H9 (cell line): ENCODE measurements at regions not wholly inside any gene's neighbourhood (a gene's known extent, or its start where the extent isn't known, plus 50 kb on each side); places are given as distances from the start of the nearest gene placed in this dataset.

Experiments used
- DNase-seq: peaks from one replicate; pipeline ENCODE4 v3.0.0-alpha.2; 2017
- H2AFZ ChIP-seq: one replicate; pipeline ENCODE4 v1.6.1; 2013; ENCODE audit warnings: mild to moderate bottlenecking, low read length, control low read depth, moderate library complexity
- H2AK5ac ChIP-seq: 2 replicates; pipeline ENCODE4 v1.6.1; 2013; ENCODE audit warnings: low read length, control low read depth, mixed read lengths; ENCODE audit not compliant: insufficient read length
- H2BK120ac ChIP-seq: one replicate; pipeline ENCODE4 v1.6.1; 2013; ENCODE audit warnings: low read depth, mild to moderate bottlenecking, low read length, control low read depth, inconsistent platforms; ENCODE audit not compliant: poor library complexity, severe bottlenecking
- H2BK12ac ChIP-seq: 2 replicates; pipeline ENCODE4 v1.6.1; 2013; ENCODE audit warnings: low read length, control low read depth, mixed read lengths, low read depth; ENCODE audit not compliant: insufficient read length
- H2BK15ac ChIP-seq: 2 replicates; pipeline ENCODE4 v1.6.1; 2013; ENCODE audit warnings: low read depth, low read length, control low read depth
- H2BK20ac ChIP-seq: one replicate; pipeline ENCODE4 v1.6.1; 2013; ENCODE audit warnings: low read depth, mild to moderate bottlenecking, low read length, control low read depth, inconsistent platforms; ENCODE audit not compliant: poor library complexity, severe bottlenecking
- H2BK5ac ChIP-seq: 2 replicates; pipeline ENCODE4 v1.6.1; 2013; ENCODE audit warnings: low read length, control low read depth, mixed read lengths; ENCODE audit not compliant: insufficient read length
- H3K14ac ChIP-seq: 2 replicates; pipeline ENCODE4 v1.6.1; 2013; ENCODE audit warnings: low read length, control low read depth; ENCODE audit not compliant: insufficient read depth
- H3K18ac ChIP-seq: 2 replicates; pipeline ENCODE4 v1.6.1; 2013; ENCODE audit warnings: low read depth, mild to moderate bottlenecking, mixed read lengths, low read length, control low read depth; ENCODE audit not compliant: insufficient read length
- H3K23ac ChIP-seq: 2 replicates; pipeline ENCODE4 v1.6.1; 2013; ENCODE audit warnings: low read length, control low read depth, mixed read lengths, low read depth; ENCODE audit not compliant: insufficient read length
- H3K23me2 ChIP-seq: 2 replicates; pipeline ENCODE4 v1.6.1; 2013; ENCODE audit warnings: low read depth, mild to moderate bottlenecking, mixed read lengths, low read length, control low read depth; ENCODE audit not compliant: insufficient read length, poor library complexity, severe bottlenecking
- H3K27ac ChIP-seq: 2 replicates; pipeline ENCODE4 v1.5.1; 2013; ENCODE audit warnings: low read length, control low read depth, mixed read lengths, low read depth; ENCODE audit not compliant: insufficient read length
- H3K27me3 ChIP-seq: 2 replicates; pipeline ENCODE4 v1.6.1; 2013; ENCODE audit warnings: low read length, control low read depth, inconsistent platforms; ENCODE audit not compliant: insufficient read depth
- H3K4ac ChIP-seq: 2 replicates; pipeline ENCODE4 v1.6.1; 2013; ENCODE audit warnings: low read depth, mild to moderate bottlenecking, control low read depth, inconsistent platforms, low read length, moderate library complexity
- H3K4me1 ChIP-seq: 2 replicates; pipeline ENCODE4 v1.6.1; 2013; ENCODE audit warnings: low read length, control low read depth, inconsistent platforms; ENCODE audit not compliant: insufficient read depth
- H3K4me2 ChIP-seq: 2 replicates; pipeline ENCODE4 v1.6.1; 2013; ENCODE audit warnings: low read length, control low read depth, mixed read lengths; ENCODE audit not compliant: insufficient read length, insufficient read depth
- H3K56ac ChIP-seq: 2 replicates; pipeline ENCODE4 v1.6.1; 2013; ENCODE audit warnings: low read depth, mild to moderate bottlenecking, mixed read lengths, low read length, control low read depth; ENCODE audit not compliant: insufficient read length
- H3K79me1 ChIP-seq: 2 replicates; pipeline ENCODE4 v1.6.1; 2013; ENCODE audit warnings: low read depth, mild to moderate bottlenecking, moderate library complexity, low read length, control low read depth, inconsistent platforms; ENCODE audit not compliant: insufficient read depth, poor library complexity, severe bottlenecking
- H3K79me2 ChIP-seq: 2 replicates; pipeline ENCODE4 v1.6.1; 2013; ENCODE audit warnings: low read length, control low read depth, inconsistent platforms; ENCODE audit not compliant: insufficient read depth
- H3K9ac ChIP-seq: 2 replicates; pipeline ENCODE4 v1.6.1; 2013; ENCODE audit warnings: low read length, control low read depth, mixed read lengths; ENCODE audit not compliant: insufficient read length; ENCODE audit errors: extremely low read depth
- H3K9me3 ChIP-seq: one replicate; pipeline ENCODE4 v1.6.1; 2013; ENCODE audit warnings: low read depth, low read length, inconsistent platforms; ENCODE audit not compliant: control insufficient read depth
- H3T11ph ChIP-seq: one replicate; pipeline ENCODE4 v1.6.1; 2013; ENCODE audit warnings: mild to moderate bottlenecking, low read length, control low read depth, inconsistent platforms
- H4K20me1 ChIP-seq: one replicate; pipeline ENCODE4 v1.6.1; 2013; ENCODE audit not compliant: control insufficient read depth, insufficient read length, insufficient read depth
- H4K5ac ChIP-seq: 2 replicates; pipeline ENCODE4 v1.6.1; 2013; ENCODE audit warnings: low read depth, mild to moderate bottlenecking, mixed read lengths, low read length, control low read depth; ENCODE audit not compliant: insufficient read length
- H4K8ac ChIP-seq: replicated peaks from 2 replicates; pipeline ENCODE4 v1.6.1; 2013; ENCODE audit warnings: low read length, control low read depth, mixed read lengths, low read depth; ENCODE audit not compliant: insufficient read length
- H4K91ac ChIP-seq: 2 replicates; pipeline ENCODE4 v1.6.1; 2013; ENCODE audit warnings: low read depth, mild to moderate bottlenecking, moderate library complexity, mixed read lengths, low read length, control low read depth; ENCODE audit not compliant: insufficient read length
- H3K27ac Mint-ChIP-seq, 3 experiments: 2 replicates in 2 of 3; 3 replicates in 1 of 3; pipeline ENCODE4 v1.8.0; 2020 to 2021; ENCODE audit warnings: mixed read lengths in 3 of 3, mild to moderate bottlenecking in 1 of 3, moderate library complexity in 1 of 3
- H3K27me3 Mint-ChIP-seq: 2 replicates; pipeline ENCODE4 v1.8.0; 2021; ENCODE audit warnings: low read depth, mild to moderate bottlenecking, moderate library complexity, mixed read lengths
- H3K36me3 Mint-ChIP-seq, 3 experiments: 2 replicates in 2 of 3; 3 replicates in 1 of 3; pipeline ENCODE4 v1.8.0; 2020 to 2021; ENCODE audit warnings: low read depth in 3 of 3, mixed read lengths in 3 of 3; ENCODE audit not compliant: insufficient read depth in 1 of 3
- H3K4me1 Mint-ChIP-seq, 2 experiments: 2 replicates each; pipeline ENCODE4 v1.8.0; 2020; ENCODE audit warnings: mixed read lengths in 2 of 2
- H3K4me3 Mint-ChIP-seq, 2 experiments: 2 replicates in 1 of 2; 3 replicates in 1 of 2; pipeline ENCODE4 v1.8.0; 2020 to 2021; ENCODE audit warnings: mild to moderate bottlenecking in 2 of 2, mixed read lengths in 2 of 2, moderate library complexity in 1 of 2
- H3K9me3 Mint-ChIP-seq, 2 experiments: 2 replicates in 1 of 2; 3 replicates in 1 of 2; pipeline ENCODE4 v1.8.0; 2020; ENCODE audit warnings: mild to moderate bottlenecking in 2 of 2, mixed read lengths in 2 of 2, moderate library complexity in 1 of 2
- CTCF ChIP-seq: fragments of 200-600 bp; sonication (generic); conservative IDR thresholded peaks from 3 replicates; pipeline ENCODE4 v1.8.0; 2021; ENCODE audit warnings: antibody characterized with exemption, mild to moderate bottlenecking
- WGBS: extraction: QIAGEN DNeasy Blood & Tissue Kit; methylation state at CpG from one replicate; pipeline ENCODE4 v1.1.7; 2013; ENCODE audit warnings: missing lambda C conversion rate, low lambda C conversion rate, mixed read lengths; ENCODE audit not compliant: insufficient read length; ENCODE audit errors: extremely low coverage; 5-methylcytosine and 5-hydroxymethylcytosine counted together

GRCh38 chr17:54793271-54793670 is 107.4 kb upstream of the TOM1L1 start:
- no peaks in the 10 kb centered on the region for H3K27me3 ChIP-seq
- H4K20me1 ChIP-seq: no peaks in the 10 kb centered on the region
- no peaks in the 10 kb centered on the region for H3K79me2 ChIP-seq
- H2BK15ac ChIP-seq: no peak overlapping the region
- H3K56ac ChIP-seq: no peak overlapping the region
- no peak overlapping the region for H3K4me2 ChIP-seq
- TF ChIP-seq CTCF: no peak
- Mint-ChIP-seq H3K27ac (no peak overlapping the region), H3K4me1 (no peaks in the 10 kb centered on the region), H3K27me3 (no peaks in the 10 kb centered on the region), H3K4me3 (no peak overlapping the region), H3K9me3 (peaks cover 0 to 4% of the 10 kb centered on the region in 2 experiments; a peak in 4 of 5 replicates), H3K36me3 (no peaks in the 10 kb centered on the region)
- H3K14ac ChIP-seq: no peak overlapping the region
- no peak overlapping the region for H2BK5ac ChIP-seq
- WGBS: no CpG with 5 or more reads among the region's 3 CpGs
- no peak for DNase-seq
- no peak overlapping the region for H3T11ph ChIP-seq
- no peak overlapping the region for H2BK20ac ChIP-seq
- H3K79me1 ChIP-seq: no peaks in the 10 kb centered on the region
- no peak overlapping the region for H4K5ac ChIP-seq
- no peak overlapping the region for H2AK5ac ChIP-seq
- H3K18ac ChIP-seq: no peak overlapping the region
- H4K8ac ChIP-seq: no peak overlapping the region
- H3K27ac ChIP-seq: no peak overlapping the region
- no peaks in the 10 kb centered on the region for H3K23me2 ChIP-seq
- no peak overlapping the region for H3K23ac ChIP-seq
- H3K4ac ChIP-seq: no peak overlapping the region
- H2BK120ac ChIP-seq: no peak overlapping the region
- H3K9me3 ChIP-seq: no peaks in the 10 kb centered on the region
- no peak overlapping the region for H2AFZ ChIP-seq
- H4K91ac ChIP-seq: no peak overlapping the region
- no peaks in the 10 kb centered on the region for H3K4me1 ChIP-seq
- no peak overlapping the region for H2BK12ac ChIP-seq
- H3K9ac ChIP-seq: no peak overlapping the region
